Pancreas (tissue), 10 donors: ENCODE measurements at regions not wholly inside any gene's neighbourhood (a gene's known extent, or its start where the extent isn't known, plus 50 kb on each side); places are given as distances from the start of the nearest gene placed in this dataset.

ENCODE experiments used
- ATAC-seq, 4 donors: fragments of 200-7000 bp; cut with Tn5 transposase; one replicate each; pipeline versions ENCODE4 v1.8.0 to v1.9.1; 2020; ENCODE audit warnings: mild to moderate bottlenecking in 4 of 4, moderate library complexity in 4 of 4
- DNase-seq, 6 donors: peaks; one replicate each; pipeline ENCODE4 v3.0.0-alpha.2; 2020
- FAIRE-seq: peaks from 2 replicates; lab custom pipeline; 2012; peaks lifted over from hg19 to GRCh38; lab: Jason Lieb, UNC
- H3K27ac ChIP-seq, 4 donors: fragments of 200-600 bp; sonication (generic); 1 replicate in 3 of 4; 2 replicates in 1 of 4; pipeline versions ENCODE4 v1.5.0 to v1.8.0; 2020
- H3K27me3 ChIP-seq, 4 donors: fragments of 200-600 bp; one replicate each; pipeline ENCODE4 v1.8.0; 2021
- H3K36me3 ChIP-seq, 3 donors: fragments of 200-600 bp; sonication (generic) in 1 of 3; one replicate each; pipeline versions ENCODE4 v1.5.0 to v1.8.0; 2020 to 2021
- H3K4me1 ChIP-seq, 3 donors: fragments of 200-600 bp; one replicate each; pipeline ENCODE4 v1.8.0; 2021
- H3K4me3 ChIP-seq, 4 donors: fragments of 200-600 bp; sonication (generic) in 2 of 4; one replicate each; pipeline versions ENCODE4 v1.5.0 to v1.8.0; 2020 to 2021
- H3K9me3 ChIP-seq, 4 donors: fragments of 200-600 bp; one replicate each; pipeline ENCODE4 v1.8.0; 2021
- CTCF ChIP-seq, 4 donors: fragments of 200-600 bp; sonication (generic) in 3 of 4; IDR thresholded peaks; one replicate each; pipeline versions ENCODE4 v1.5.0 to v1.8.0; 2021; ENCODE audit warnings: antibody characterized with exemption in 4 of 4
- WGBS, 2 donors: extraction: QIAGEN DNeasy Blood & Tissue Kit; methylation state at CpG; one replicate each; pipeline ENCODE4 v1.1.7; 2013; 5-methylcytosine and 5-hydroxymethylcytosine counted together
- intact Hi-C, 3 donors: fragments of 100-400 bp; cut with DNase I; formaldehyde crosslinking; loops; one replicate each; pipeline versions ENCODE4 v1.11.1 to v1.14.2; 2022
- donor health status: healthy with polysubstance abuse.
- donor health status: DM: no; HTN: no; CAD: no; lungs with moderate emphysema.
- donor health status: DM: no; HTN: no; CAD: no.
- donor health status: control.
- donor health status: control.
- donor health status: Bipolar disorder and iron deficiency.
- donor health status: DM: yes; HTN: yes; CAD: no.
- donor health status: DM: no; HTN: no; CAD: no.
- donor health status: DM: no; HTN: no; CAD: no.
- donor health status: DM: yes; HTN: yes; CAD: no.

DNA sequence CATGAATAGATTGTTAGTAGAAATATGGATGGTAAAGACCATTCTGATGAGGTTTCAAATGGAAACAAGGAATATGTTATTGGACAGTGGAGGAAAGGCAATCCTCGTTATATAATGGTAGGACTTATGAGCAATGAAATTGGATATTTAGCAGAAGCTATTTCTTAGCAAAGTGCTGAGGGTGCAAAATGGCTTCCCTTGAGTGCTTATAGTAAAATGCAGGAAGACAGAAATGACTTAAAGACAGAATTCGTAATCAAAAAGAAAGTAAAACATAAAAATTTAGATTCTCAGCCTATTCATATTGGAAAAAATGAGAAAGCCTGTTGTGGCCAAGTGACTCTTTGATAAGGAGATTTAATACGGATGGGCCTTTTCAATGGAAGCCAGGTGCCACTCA is 102.1 kb upstream of the ADRA1B start:
- H3K27ac ChIP-seq, result no peak overlapping the region
- intact Hi-C loops, result no loop called here
- ATAC-seq (no peak), FAIRE-seq (no peak), DNase-seq (no peak)
- no peaks in the 10 kb centered on the region for H3K27me3 ChIP-seq
- H3K9me3 ChIP-seq, result no peaks in the 10 kb centered on the region
- 59 to 77% methylated on average over 3 of the region's 3 CpGs for WGBS, 2 donors
- no peak overlapping the region for H3K4me3 ChIP-seq
- TF ChIP-seq CTCF (IDR thresholded peaks at IDR 0.05), result no peak
- no peaks in the 10 kb centered on the region for H3K36me3 ChIP-seq
- H3K4me1 ChIP-seq, result no peaks in the 10 kb centered on the region

- 55 to 58% methylated on average over 4 of the region's 4 CpGs for WGBS, 2 donors
- intact Hi-C loops, result no loop called here
- no peak overlapping the region for H3K27ac ChIP-seq
Measured at GRCh38 chr5:159814805-159815585, 101.3 kb upstream of the ADRA1B start.

DNA sequence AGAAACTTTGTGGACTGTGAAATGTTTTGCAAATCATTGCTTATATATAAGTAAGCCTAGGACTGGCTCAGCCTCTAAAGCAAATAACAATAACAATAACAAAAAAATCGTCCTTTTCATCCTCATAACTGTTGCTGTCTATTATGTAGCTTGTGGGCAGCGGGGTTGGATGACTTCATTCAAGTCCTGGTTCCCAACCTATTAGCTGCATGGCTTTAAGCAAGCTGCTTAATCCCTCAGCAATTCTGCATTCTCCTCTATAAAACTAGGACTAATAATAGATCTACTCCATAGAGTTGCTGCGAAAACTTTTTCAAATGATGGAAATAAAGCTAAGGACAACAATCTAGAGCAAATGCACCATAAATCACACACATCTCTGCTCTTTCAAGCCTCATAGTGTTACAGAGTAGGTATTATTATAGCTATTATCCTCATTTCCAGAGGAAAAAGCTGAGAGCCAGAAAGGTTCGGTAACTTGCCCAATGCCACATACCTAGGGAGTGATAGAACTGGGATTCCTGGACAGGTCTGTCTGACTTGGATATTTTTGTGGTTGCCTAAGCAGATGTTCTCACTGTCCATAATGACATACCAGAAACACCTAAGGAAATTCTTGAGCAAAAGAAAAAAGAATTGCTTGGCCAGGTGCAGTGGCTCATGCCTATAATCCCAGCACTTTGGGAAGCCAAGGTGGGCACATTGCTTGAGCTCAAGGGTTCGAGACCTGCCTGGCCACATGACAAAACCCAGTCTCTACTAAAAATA is 98.8 kb upstream of the ADRA1B start:
- no peak for TF ChIP-seq CTCF (IDR thresholded peaks at IDR 0.05)
- Histone ChIP-seq H3K4me1 (no peaks in the 10 kb centered on the region), H3K27ac (no peak overlapping the region), H3K4me3 (no peak overlapping the region), H3K9me3 (no peaks in the 10 kb centered on the region), H3K27me3 (no peaks in the 10 kb centered on the region), H3K36me3 (no peaks in the 10 kb centered on the region)
- no peak for FAIRE-seq
- no peak for DNase-seq
- 65 to 68% methylated on average over 5 of the region's 5 CpGs for WGBS, 2 donors
- intact Hi-C loops, result no loop called here
- ATAC-seq, result no peak

More at GRCh38 chr5:159814805-159815585, 101.3 kb upstream of the ADRA1B start:
- Histone ChIP-seq H3K27me3 (no peaks in the 10 kb centered on the region), H3K36me3 (no peaks in the 10 kb centered on the region), H3K4me3 (no peak overlapping the region), H3K9me3 (no peaks in the 10 kb centered on the region), H3K4me1 (no peaks in the 10 kb centered on the region)
- no peak for FAIRE-seq
- TF ChIP-seq CTCF (IDR thresholded peaks at IDR 0.05), result no peak
- DNase-seq, result no peak
- no peak for ATAC-seq

- peak in 2 of 6 donors; percentile 16 to 23 for DNase-seq
- Histone ChIP-seq H3K4me1 (no peaks in the 10 kb centered on the region), H3K4me3 (no peak overlapping the region), H3K36me3 (no peaks in the 10 kb centered on the region), H3K27ac (no peak overlapping the region), H3K9me3 (no peaks in the 10 kb centered on the region), H3K27me3 (no peaks in the 10 kb centered on the region)
- no peak for FAIRE-seq
- TF ChIP-seq CTCF (IDR thresholded peaks at IDR 0.05), result no peak
- WGBS, 2 donors, result 46 to 61% methylated on average over 9 of the region's 9 CpGs
- ATAC-seq, result peak in 2 of 4 donors; percentile 58 to 65
- intact Hi-C loops, result no loop called here
Measured at GRCh38 chr5:159819591-159820411, 96.5 kb upstream of the ADRA1B start.
